Tibial nerve (tissue), 4 donors: ENCODE measurements at regions not wholly inside any gene's neighbourhood (a gene's known extent, or its start where the extent isn't known, plus 50 kb on each side); places are given as distances from the start of the nearest gene placed in this dataset.

ENCODE experiments used
- DNase-seq, 2 donors: peaks; one replicate each; pipeline ENCODE4 v3.0.0-alpha.2; 2019; ENCODE audit warnings: low spot score in 2 of 2
- H3K27ac ChIP-seq, 4 donors: fragments of 200-600 bp; sonication (generic) in 3 of 4; one replicate each; pipeline ENCODE4 v1.5.1; 2017 to 2019; ENCODE audit warnings: mild to moderate bottlenecking in 1 of 4
- H3K27me3 ChIP-seq, 2 donors: fragments of 200-600 bp; sonication (generic) in 1 of 2; one replicate each; pipeline versions ENCODE4 v1.5.1 to v1.6.0; 2017 to 2019
- H3K36me3 ChIP-seq, 3 donors: fragments of 200-600 bp; sonication (generic); one replicate each; pipeline ENCODE4 v1.5.1; 2018 to 2019
- H3K4me1 ChIP-seq, 4 donors: fragments of 200-600 bp; sonication (generic) in 3 of 4; one replicate each; pipeline ENCODE4 v1.5.1; 2017 to 2019
- H3K4me3 ChIP-seq, 4 donors: fragments of 200-600 bp; sonication (generic) in 3 of 4; one replicate each; pipeline ENCODE4 v1.5.1; 2017 to 2019; ENCODE audit warnings: mild to moderate bottlenecking in 1 of 4, moderate library complexity in 1 of 4
- H3K9me3 ChIP-seq, 4 donors: fragments of 200-600 bp; sonication (generic) in 3 of 4; one replicate each; pipeline ENCODE4 v1.5.1; 2017 to 2019
- EP300 ChIP-seq, 2 donors: sonication (generic); formaldehyde crosslinking; IDR thresholded peaks; one replicate each; pipeline ENCODE4 v1.6.1; 2017; ENCODE audit warnings: antibody characterized with exemption in 2 of 2, mild to moderate bottlenecking in 1 of 2
- POLR2A ChIP-seq, 2 donors: fragments of 450-650 bp; IDR thresholded peaks; one replicate each; pipeline ENCODE4 v1.6.1; 2017; ENCODE audit warnings: antibody characterized with exemption in 2 of 2, mild to moderate bottlenecking in 2 of 2, moderate library complexity in 2 of 2
- WGBS, 2 donors: methylation state at CpG; one replicate each; pipeline ENCODE4 v1.1.5; 2018; 5-methylcytosine and 5-hydroxymethylcytosine counted together
- TF ChIP-seq, protein P1 (sequence below), 5 experiments: fragments of 200-600 bp in 3 of 5; fragments of 450-650 bp in 2 of 5; sonication (generic) in 3 of 5; IDR thresholded peaks; one replicate each; pipeline ENCODE4 v1.5.1; 2016 to 2019; ENCODE audit warnings: antibody characterized with exemption in 5 of 5, mild to moderate bottlenecking in 3 of 5, moderate library complexity in 2 of 5

DNA sequence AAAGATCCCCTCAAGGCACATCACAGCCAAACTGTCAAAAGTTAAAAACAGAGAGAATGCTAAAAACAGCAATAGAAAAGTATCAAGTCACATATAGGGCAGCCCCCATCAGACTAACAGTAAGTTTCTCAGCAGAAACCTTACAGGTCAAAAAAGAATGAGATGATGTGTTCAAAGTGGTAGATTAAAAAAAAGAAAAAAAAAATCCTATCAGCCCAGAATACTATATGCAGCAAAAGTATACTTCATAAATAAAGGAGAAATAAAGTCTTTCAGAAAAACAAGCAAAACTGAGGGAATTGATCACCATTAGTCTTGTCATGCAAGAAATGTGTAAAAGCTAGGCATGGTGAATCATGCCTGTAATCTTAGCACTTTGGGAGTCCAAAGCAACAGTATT lies 99.9 kb upstream of the RAD23B start:
- Histone ChIP-seq H3K4me1 (no peaks in the 10 kb centered on the region), H3K4me3 (no peak overlapping the region), H3K9me3 (peaks cover 0 to 22% (median 2%) of the 10 kb centered on the region in 4 donors), H3K27me3 (no peaks in the 10 kb centered on the region), H3K36me3 (no peaks in the 10 kb centered on the region), H3K27ac (no peak overlapping the region)
- DNase-seq, result no peak
- TF ChIP-seq, protein P1, sequence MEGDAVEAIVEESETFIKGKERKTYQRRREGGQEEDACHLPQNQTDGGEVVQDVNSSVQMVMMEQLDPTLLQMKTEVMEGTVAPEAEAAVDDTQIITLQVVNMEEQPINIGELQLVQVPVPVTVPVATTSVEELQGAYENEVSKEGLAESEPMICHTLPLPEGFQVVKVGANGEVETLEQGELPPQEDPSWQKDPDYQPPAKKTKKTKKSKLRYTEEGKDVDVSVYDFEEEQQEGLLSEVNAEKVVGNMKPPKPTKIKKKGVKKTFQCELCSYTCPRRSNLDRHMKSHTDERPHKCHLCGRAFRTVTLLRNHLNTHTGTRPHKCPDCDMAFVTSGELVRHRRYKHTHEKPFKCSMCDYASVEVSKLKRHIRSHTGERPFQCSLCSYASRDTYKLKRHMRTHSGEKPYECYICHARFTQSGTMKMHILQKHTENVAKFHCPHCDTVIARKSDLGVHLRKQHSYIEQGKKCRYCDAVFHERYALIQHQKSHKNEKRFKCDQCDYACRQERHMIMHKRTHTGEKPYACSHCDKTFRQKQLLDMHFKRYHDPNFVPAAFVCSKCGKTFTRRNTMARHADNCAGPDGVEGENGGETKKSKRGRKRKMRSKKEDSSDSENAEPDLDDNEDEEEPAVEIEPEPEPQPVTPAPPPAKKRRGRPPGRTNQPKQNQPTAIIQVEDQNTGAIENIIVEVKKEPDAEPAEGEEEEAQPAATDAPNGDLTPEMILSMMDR (IDR thresholded peaks at IDR 0.05), result no peak
- TF ChIP-seq POLR2A (IDR thresholded peaks at IDR 0.05) (no peak), EP300 (IDR thresholded peaks at IDR 0.05) (no peak)

DNA sequence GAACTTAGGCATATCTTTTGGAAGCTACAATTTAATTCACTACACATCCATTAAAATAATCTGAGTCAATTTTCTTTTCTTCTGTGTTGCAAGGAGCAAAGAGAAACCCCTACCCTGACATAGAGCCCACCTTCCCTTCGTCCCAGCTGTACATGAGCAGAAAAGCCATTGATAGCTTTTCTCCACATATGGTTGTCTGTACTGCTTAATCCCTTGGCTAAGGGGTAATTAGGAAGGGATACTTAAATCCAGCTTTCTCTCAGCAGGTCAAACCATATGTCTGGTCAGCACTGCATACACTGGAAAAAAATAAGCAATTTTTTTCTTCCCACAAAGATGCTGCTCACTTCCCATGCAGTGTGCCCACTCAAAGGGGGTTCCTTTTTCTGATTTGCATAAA lies 94.7 kb upstream of the RAD23B start:
- Histone ChIP-seq H3K27me3 (no peaks in the 10 kb centered on the region), H3K4me3 (no peak overlapping the region), H3K4me1 (no peaks in the 10 kb centered on the region), H3K27ac (no peak overlapping the region), H3K9me3 (peaks cover 0 to 6% (median 0%) of the 10 kb centered on the region in 4 donors), H3K36me3 (no peaks in the 10 kb centered on the region)
- WGBS, 2 donors, result 90 to 96% methylated on average over 1 of the region's 1 CpG
- TF ChIP-seq EP300 (IDR thresholded peaks at IDR 0.05) (no peak), POLR2A (IDR thresholded peaks at IDR 0.05) (no peak)
- TF ChIP-seq, protein P1 (IDR thresholded peaks at IDR 0.05), result no peak
- DNase-seq, result no peak

DNA sequence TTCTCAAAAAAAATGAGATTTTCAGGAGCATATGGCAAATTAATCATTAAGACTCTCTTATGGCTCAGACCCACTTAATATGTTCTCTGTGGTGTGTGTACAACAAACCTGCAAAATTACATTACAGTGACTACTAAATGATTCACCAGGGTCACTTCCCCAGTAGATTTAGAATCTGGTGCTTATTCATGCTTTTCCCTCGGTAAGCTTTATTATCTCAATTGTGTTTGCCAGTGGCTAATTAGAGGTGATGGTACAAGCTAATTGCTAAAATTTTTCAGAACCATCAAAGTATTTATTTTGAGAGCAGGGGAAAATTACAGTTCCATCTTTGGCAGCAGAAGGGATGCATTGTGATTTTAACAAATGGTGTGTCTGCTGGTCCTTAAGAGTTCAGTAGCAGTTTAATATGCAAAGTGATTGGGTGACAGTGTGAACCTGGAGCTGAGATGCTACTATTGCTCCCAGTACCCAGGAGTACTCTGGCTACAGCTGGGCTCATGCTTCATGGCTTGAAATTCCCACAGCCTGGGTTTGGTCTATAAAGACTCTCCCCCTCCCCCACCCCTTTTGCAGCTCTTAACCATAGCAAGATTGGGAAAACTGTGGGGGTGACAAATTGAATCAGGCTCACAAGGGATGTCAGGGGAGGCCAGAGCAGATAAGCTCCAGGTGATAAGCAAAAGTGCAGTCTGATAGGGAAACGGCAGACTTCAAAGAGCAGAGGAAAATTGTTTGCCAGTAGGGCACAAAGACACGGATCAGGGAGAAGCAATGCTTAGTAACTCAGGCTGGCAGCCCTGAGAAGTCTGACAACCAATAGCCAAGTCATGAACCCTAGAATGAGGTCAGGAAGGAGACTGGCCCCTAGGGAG lies 92.8 kb upstream of the RAD23B start:
- H3K9me3 ChIP-seq, result no peaks in the 10 kb centered on the region
- no peak for TF ChIP-seq EP300 (IDR thresholded peaks at IDR 0.05)
- TF ChIP-seq POLR2A (IDR thresholded peaks at IDR 0.05), result no peak
- TF ChIP-seq, protein P1 (IDR thresholded peaks at IDR 0.05), result no peak
- 41 to 45% methylated on average over 3 of the region's 3 CpGs for WGBS, 2 donors
- DNase-seq, result no peak
- no peak overlapping the region for H3K27ac ChIP-seq
- no peaks in the 10 kb centered on the region for H3K27me3 ChIP-seq
- H3K4me3 ChIP-seq, result no peak overlapping the region
- no peaks in the 10 kb centered on the region for H3K4me1 ChIP-seq
- H3K36me3 ChIP-seq, result no peaks in the 10 kb centered on the region

DNA sequence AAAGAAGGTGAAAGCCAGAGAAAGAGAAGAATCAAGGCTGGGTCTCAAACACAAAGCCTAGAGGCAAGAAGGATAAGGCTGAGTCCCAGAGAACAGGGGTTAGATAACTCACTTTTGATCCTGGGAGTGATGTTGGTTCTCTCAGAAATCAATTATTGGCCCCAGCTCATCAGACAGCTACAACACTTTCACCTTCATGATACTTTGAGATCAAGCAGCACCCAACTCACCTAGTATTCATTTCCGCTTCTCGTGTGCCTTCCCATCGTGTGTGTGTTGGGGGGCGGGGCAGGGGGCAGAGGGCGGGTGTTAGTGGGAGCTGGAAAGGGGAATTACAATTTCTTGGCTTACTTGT lies 92.2 kb upstream of the RAD23B start:
- H3K27ac ChIP-seq, result no peak overlapping the region
- no peak for DNase-seq
- no peaks in the 10 kb centered on the region for H3K9me3 ChIP-seq
- WGBS, 2 donors, result 85 to 89% methylated on average over 5 of the region's 5 CpGs
- H3K4me3 ChIP-seq, result no peak overlapping the region
- no peaks in the 10 kb centered on the region for H3K36me3 ChIP-seq
- no peaks in the 10 kb centered on the region for H3K4me1 ChIP-seq
- TF ChIP-seq EP300 (IDR thresholded peaks at IDR 0.05), result no peak
- TF ChIP-seq POLR2A (IDR thresholded peaks at IDR 0.05), result no peak
- TF ChIP-seq, protein P1 (IDR thresholded peaks at IDR 0.05), result no peak
- H3K27me3 ChIP-seq, result no peaks in the 10 kb centered on the region

DNA sequence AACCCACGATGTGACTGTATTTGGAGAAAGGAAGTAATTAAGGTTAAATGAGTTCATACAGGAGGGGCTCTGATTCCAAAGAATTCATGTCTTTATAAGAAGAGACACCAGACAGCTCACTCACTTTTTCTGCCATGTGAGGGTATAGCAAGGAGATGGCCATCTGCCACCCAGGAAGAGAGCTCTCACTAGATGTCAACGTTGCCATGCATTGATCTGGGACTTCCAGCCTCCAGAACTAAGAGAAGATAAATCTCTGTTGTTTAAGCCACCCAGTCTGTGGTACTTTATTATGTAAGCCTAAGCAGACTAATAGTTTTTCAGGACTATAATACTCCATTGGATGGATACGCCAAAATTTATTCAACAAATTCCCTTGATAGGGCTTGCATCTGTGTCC lies 89.8 kb upstream of the RAD23B start:
- H3K4me3 ChIP-seq, result no peak overlapping the region
- H3K27ac ChIP-seq, result no peak overlapping the region
- H3K4me1 ChIP-seq, result no peaks in the 10 kb centered on the region
- no peaks in the 10 kb centered on the region for H3K27me3 ChIP-seq
- DNase-seq, result no peak
- TF ChIP-seq EP300 (IDR thresholded peaks at IDR 0.05), result no peak
- no peak for TF ChIP-seq POLR2A (IDR thresholded peaks at IDR 0.05)
- TF ChIP-seq, protein P1 (IDR thresholded peaks at IDR 0.05), result no peak
- WGBS, 2 donors, result 66 to 69% methylated on average over 3 of the region's 3 CpGs
- H3K36me3 ChIP-seq, result no peaks in the 10 kb centered on the region
- H3K9me3 ChIP-seq, result no peaks in the 10 kb centered on the region
